ENCODE measurements at regions not wholly inside any gene's neighbourhood (a gene's known extent, or its start where the extent isn't known, plus 50 kb on each side); places are given as distances from the start of the nearest gene placed in this dataset.

DNA sequence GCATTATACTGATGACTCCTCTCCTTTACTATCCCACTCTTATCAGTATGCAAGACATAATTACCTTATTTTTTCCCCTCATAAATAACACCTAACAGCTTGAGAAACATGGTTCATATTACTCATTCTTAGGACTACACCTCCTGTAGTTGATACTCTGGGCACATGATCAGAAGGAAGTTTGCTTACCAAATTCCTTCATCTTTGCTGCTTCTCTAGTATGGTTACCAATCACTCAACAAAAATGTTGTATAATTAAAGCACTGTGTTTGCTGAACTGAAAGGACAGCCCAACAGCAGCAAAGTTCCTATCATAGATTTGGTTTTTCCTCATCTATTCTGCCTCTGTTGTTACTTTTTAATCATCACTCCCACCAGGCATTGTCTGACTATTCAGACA, 586.3 kb downstream of the LRRIQ3 start:
- FAIRE-seq (no peak), DNase-seq (ENCODE audit: insufficient read length, low spot score) (no peak)
- TF ChIP-seq, protein P1, sequence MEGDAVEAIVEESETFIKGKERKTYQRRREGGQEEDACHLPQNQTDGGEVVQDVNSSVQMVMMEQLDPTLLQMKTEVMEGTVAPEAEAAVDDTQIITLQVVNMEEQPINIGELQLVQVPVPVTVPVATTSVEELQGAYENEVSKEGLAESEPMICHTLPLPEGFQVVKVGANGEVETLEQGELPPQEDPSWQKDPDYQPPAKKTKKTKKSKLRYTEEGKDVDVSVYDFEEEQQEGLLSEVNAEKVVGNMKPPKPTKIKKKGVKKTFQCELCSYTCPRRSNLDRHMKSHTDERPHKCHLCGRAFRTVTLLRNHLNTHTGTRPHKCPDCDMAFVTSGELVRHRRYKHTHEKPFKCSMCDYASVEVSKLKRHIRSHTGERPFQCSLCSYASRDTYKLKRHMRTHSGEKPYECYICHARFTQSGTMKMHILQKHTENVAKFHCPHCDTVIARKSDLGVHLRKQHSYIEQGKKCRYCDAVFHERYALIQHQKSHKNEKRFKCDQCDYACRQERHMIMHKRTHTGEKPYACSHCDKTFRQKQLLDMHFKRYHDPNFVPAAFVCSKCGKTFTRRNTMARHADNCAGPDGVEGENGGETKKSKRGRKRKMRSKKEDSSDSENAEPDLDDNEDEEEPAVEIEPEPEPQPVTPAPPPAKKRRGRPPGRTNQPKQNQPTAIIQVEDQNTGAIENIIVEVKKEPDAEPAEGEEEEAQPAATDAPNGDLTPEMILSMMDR (IDR thresholded peaks at IDR 0.05; ENCODE audit: insufficient read depth, missing control alignments), result no peak

DNA sequence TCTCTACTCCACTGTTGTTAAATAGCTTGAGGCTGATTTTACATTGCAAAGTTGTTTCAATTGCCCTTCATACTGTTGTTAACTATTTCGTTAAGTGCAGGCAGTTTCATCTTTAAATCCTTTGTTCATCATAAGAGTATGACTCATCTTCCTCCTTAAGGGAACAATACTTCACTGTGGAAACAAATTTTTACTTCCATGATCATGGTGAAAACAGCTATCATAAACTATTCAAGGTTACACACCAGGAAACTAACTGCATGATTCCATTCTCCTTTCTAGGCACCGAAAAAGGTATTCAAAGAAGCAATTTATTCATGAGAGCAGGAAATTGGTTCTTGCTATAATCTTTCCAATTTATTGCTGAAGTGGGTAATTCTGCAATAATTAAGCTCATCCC, 593.2 kb downstream of the LRRIQ3 start:
- DNase-seq (ENCODE audit: insufficient read length, low spot score), result no peak
- TF ChIP-seq, protein P1 (IDR thresholded peaks at IDR 0.05; ENCODE audit: insufficient read depth, missing control alignments), result no peak
- peak; percentile 35 for FAIRE-seq

DNA sequence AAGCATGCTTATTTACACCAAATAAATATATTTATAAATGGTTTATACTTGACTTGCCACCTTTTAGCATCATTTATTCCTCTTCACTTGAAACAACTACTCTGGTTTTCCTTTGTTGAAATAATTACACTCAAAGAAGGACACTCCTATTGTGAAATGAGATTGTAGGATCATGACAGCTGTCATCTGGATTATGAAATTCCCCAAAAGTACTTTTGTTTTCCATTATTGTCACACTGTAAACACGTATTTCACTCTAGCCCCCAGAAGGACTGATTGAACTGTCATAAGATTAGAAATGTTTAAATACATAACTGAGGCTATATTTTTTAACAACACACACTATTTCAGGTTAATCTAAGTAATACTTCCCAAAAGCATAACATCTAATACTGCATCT, 593.8 kb downstream of the LRRIQ3 start:
- FAIRE-seq (no peak), DNase-seq (ENCODE audit: insufficient read length, low spot score) (no peak)
- TF ChIP-seq, protein P1 (IDR thresholded peaks at IDR 0.05; ENCODE audit: insufficient read depth, missing control alignments), result no peak

DNA sequence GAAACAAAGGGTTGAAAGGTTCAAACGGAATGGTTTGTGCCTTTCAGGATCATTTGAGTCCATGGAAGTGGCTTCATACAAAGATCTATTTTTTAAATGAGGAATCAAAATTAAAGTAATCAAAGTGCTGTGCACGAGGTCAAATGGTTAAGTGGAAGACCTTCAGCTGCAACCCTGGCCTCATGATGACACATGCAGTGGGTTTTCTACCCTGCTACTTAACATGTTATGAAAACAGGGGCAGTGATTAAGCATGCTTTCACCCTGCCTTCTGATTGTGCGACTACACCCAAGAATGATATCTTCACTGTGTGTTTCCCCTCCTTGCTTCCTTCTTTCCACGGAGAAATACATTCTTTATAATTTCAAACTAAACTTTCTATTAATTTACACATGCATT, 604.2 kb downstream of the LRRIQ3 start:
- TF ChIP-seq, protein P1 (IDR thresholded peaks at IDR 0.05; ENCODE audit: insufficient read depth, missing control alignments), result no peak
- DNase-seq (ENCODE audit: insufficient read length, low spot score) (no peak), FAIRE-seq (no peak)

DNA sequence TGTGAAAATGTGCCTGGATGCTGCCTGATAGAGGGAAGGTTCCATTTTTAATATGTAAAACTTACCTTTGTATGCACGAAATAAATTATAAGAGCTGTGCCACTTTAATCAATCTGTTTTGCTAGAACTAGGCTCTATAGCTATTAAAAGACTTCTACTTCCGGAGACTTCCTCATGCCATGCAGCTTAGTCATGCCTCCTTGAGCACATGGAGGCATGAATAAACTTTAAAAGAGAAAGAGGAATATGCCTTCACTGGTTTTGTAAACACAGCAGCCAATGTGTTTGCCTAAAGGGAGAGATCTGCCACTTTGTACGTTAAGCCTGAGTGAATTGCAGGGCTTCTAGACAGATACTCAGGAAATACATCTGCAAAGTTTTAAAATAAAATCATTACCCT, 604.6 kb downstream of the LRRIQ3 start:
- DNase-seq (ENCODE audit: insufficient read length, low spot score), result no peak
- no peak for FAIRE-seq
- TF ChIP-seq, protein P1 (IDR thresholded peaks at IDR 0.05; ENCODE audit: insufficient read depth, missing control alignments), result no peak

DNA sequence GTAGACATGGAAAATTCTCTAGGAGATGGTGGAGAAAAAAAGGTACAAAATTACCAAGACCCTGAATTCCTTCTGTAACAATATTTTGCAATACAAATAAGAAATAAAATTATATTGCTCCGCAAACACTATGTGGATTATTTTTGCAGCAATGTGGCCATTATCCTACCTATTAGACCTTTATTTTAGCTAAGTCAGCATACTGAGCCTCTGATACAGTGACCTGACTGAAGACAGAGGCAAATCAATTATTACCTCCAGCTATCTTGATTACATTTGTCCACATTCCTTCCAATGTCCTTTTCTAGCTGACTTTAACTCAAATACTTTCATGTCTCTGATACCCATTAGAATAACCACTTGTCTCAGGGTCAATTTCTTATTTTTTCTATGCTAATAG, 610.9 kb downstream of the LRRIQ3 start:
- FAIRE-seq (no peak), DNase-seq (ENCODE audit: insufficient read length, low spot score) (no peak)
- TF ChIP-seq, protein P1 (IDR thresholded peaks at IDR 0.05; ENCODE audit: insufficient read depth, missing control alignments), result no peak

DNA sequence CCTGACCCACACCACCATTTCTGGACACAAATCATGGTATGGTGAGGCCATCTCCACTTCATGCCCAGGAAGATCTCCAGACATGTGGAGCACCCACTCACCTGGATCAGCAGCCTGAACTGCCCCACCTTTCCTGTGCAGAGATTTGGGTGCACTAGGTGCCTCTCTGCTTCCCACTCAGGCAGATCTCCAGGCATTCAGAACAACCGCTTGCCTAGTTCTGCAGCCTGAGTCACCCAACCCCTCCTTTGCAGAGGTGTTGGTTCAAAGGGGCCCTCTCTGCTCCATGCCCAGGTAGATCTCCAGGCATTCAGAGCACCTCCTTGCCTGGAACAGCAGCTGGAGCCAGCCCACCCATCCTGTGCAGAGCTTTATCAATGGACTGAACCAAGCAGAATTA, 620.8 kb downstream of the LRRIQ3 start:
- TF ChIP-seq, protein P1 (IDR thresholded peaks at IDR 0.05; ENCODE audit: insufficient read depth, missing control alignments), result no peak
- no peak for FAIRE-seq

More for the DNA sequence above, 620.8 kb downstream of the LRRIQ3 start:
- DNase-seq (ENCODE audit: insufficient read length, low spot score), result no peak
